NT2/D1 (cell line): ENCODE measurements at regions not wholly inside any gene's neighbourhood (a gene's known extent, or its start where the extent isn't known, plus 50 kb on each side); places are given as distances from the start of the nearest gene placed in this dataset.

ENCODE experiments used
- YY1 ChIP-seq: IDR thresholded peaks from 2 replicates; pipeline ENCODE4 v1.6.1; 2011; ENCODE audit not compliant: insufficient read length, insufficient read depth
- ZNF274 ChIP-seq: IDR thresholded peaks from 2 replicates; pipeline ENCODE4 v1.6.1; 2011; ENCODE audit warnings: mild to moderate bottlenecking, low read depth, low read length

DNA sequence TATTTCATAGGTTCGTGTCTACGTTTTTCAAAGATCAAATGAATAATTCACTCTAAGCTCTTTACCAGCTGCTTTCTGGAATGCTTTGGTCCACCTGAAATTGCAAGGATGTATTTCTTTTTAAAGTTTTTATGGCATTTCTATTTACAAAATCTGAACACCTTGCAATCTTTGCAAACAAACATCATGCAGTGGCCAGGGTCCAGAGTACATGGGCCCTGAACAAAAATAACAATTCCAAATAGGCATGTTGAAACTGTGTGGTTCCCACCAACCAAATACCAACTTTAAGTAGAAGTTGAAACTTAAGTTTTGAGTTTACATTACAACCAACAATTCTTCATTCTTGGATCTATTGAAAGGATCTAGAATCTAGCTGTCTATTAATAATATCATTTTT, 180.1 kb upstream of the FTMT start:
- TF ChIP-seq ZNF274 = no peak
- no peak for TF ChIP-seq YY1
